NT2/D1 (cell line): ENCODE measurements at regions not wholly inside any gene's neighbourhood (a gene's known extent, or its start where the extent isn't known, plus 50 kb on each side); places are given as distances from the start of the nearest gene placed in this dataset.

Experiments used
- DNase-seq: peaks from one replicate; pipeline ENCODE4 v3.0.0-alpha.2; 2011; ENCODE audit warnings: low read depth, low spot score
- H3K27me3 ChIP-seq: 2 replicates; pipeline ENCODE4 v1.6.0; 2011; ENCODE audit warnings: mild to moderate bottlenecking; ENCODE audit not compliant: insufficient read length, insufficient read depth
- H3K36me3 ChIP-seq: 2 replicates; pipeline ENCODE4 v1.6.1; 2011; ENCODE audit warnings: mild to moderate bottlenecking, low read length, mixed read lengths; ENCODE audit not compliant: insufficient read depth, insufficient read length
- H3K4me1 ChIP-seq: 2 replicates; pipeline ENCODE4 v1.5.1; 2011; ENCODE audit not compliant: insufficient read depth, insufficient read length
- H3K4me3 ChIP-seq: 2 replicates; pipeline ENCODE4 v1.5.1; 2011; ENCODE audit warnings: low read depth; ENCODE audit not compliant: insufficient read length
- H3K9ac ChIP-seq: 2 replicates; pipeline ENCODE4 v1.6.0; 2011; ENCODE audit warnings: low read depth; ENCODE audit not compliant: insufficient read length
- H3K9me3 ChIP-seq: 2 replicates; pipeline ENCODE4 v1.5.1; 2011; ENCODE audit warnings: mild to moderate bottlenecking, low read length; ENCODE audit not compliant: insufficient read depth
- SUZ12 ChIP-seq: IDR thresholded peaks from 2 replicates; pipeline ENCODE4 v1.6.1; 2011; ENCODE audit not compliant: insufficient read length, insufficient read depth; ENCODE audit errors: extremely low read depth
- YY1 ChIP-seq: IDR thresholded peaks from 2 replicates; pipeline ENCODE4 v1.6.1; 2011; ENCODE audit not compliant: insufficient read length, insufficient read depth
- ZNF274 ChIP-seq: IDR thresholded peaks from 2 replicates; pipeline ENCODE4 v1.6.1; 2011; ENCODE audit warnings: mild to moderate bottlenecking, low read depth, low read length

DNA sequence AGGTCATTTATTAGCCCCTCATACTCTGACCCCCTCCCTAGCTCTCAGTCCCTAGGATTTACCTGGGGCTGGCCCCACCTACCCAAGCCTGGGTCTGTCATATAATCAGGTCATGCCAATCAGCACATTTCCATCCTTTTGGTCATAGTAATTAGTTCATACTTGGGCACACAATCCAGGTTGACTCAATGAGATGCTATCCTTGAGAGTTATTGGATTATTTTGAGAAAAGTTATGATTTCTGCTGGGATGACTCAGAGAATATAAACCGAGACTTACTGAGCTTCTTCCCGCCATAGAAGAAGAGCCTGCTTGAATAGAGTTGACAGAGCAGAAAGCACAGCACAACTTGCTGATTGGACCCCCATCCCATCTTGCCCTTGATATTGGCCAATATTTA lies 331.5 kb downstream of the CBLN1 start:
- Histone ChIP-seq H3K4me1 (no peaks in the 10 kb centered on the region), H3K4me3 (no peak overlapping the region), H3K9me3 (peaks cover 6% of the 10 kb centered on the region; the same call in 1 of the 2 replicates), H3K36me3 (no peaks in the 10 kb centered on the region), H3K9ac (no peak overlapping the region), H3K27me3 (peaks cover 3% of the 10 kb centered on the region)
- no peak for TF ChIP-seq SUZ12
- no peak for DNase-seq

DNA sequence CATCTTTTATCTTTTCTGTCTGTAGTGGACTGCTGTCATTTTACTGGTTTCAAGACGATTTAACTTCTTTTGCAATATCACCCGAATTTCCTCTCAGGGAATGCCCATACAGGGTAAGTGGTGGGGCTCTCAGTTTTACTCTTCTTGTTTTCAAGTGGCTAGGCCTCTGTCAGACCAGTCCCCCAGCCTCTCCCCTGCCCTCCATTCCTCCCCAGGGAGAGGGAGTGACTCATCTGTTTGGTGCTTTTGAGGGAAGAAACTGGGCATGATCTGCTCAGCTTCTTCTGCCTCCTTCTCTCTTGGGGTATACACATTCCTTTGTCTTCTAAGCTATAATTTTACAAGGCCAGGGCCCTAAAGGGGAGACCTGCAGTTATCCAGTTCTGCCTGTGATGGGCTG lies 332.0 kb downstream of the CBLN1 start:
- peaks cover 3% of the 10 kb centered on the region for H3K27me3 ChIP-seq
- H3K9ac ChIP-seq, result no peak overlapping the region
- peaks cover 6% of the 10 kb centered on the region; the same call in 1 of the 2 replicates for H3K9me3 ChIP-seq
- H3K36me3 ChIP-seq, result no peaks in the 10 kb centered on the region
- H3K4me3 ChIP-seq, result no peak overlapping the region
- DNase-seq, result no peak
- H3K4me1 ChIP-seq, result no peaks in the 10 kb centered on the region
- no peak for TF ChIP-seq YY1

DNA sequence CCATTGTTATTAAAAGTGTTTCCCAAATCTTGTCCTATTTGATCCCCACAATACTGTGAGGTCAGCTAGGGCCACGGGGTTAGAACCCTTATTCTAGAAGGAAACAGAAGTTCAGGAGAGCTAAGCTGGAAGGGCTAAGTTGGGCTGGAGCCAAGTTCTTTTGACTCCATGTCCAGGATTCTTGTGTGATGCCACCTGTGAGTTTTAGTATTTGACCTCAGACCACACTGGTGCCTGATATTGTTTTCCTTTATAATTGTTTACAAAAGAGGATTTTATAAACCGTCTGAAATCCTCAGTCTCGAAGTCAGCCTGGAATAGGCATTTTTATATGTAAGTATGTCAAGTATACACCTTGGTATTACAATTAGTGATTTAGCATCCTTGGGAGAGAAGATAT lies 332.7 kb downstream of the CBLN1 start:
- peaks cover 3% of the 10 kb centered on the region for H3K27me3 ChIP-seq
- DNase-seq, result no peak
- H3K4me3 ChIP-seq, result no peak overlapping the region
- H3K9ac ChIP-seq, result no peak overlapping the region
- H3K36me3 ChIP-seq, result no peaks in the 10 kb centered on the region
- H3K9me3 ChIP-seq, result peaks cover 6% of the 10 kb centered on the region; the same call in 1 of the 2 replicates
- TF ChIP-seq YY1 (no peak), ZNF274 (no peak), SUZ12 (no peak)
- H3K4me1 ChIP-seq, result no peaks in the 10 kb centered on the region

DNA sequence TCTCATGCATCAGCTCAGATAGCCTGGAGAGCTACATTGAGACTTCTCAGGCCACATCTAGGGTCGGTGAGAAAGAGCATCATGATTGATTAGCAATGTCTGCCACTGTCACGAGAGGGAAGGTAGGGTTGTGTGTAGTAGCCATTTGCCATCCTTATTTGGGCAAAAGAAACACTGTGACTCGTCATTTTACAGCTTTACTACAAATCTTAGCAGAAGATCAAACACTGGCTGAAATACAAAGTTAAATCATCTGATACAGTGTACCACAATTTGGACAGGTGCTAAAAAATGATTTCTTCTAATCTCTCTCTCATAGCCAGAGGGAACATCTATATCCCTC lies 334.3 kb downstream of the CBLN1 start:
- Histone ChIP-seq H3K9me3 (peaks cover 6% of the 10 kb centered on the region; the same call in 1 of the 2 replicates), H3K36me3 (no peaks in the 10 kb centered on the region), H3K27me3 (peaks cover 3% of the 10 kb centered on the region), H3K4me1 (no peaks in the 10 kb centered on the region), H3K9ac (no peak overlapping the region), H3K4me3 (no peak overlapping the region)
- no peak for DNase-seq
- TF ChIP-seq ZNF274 (no peak), SUZ12 (no peak), YY1 (no peak)

DNA sequence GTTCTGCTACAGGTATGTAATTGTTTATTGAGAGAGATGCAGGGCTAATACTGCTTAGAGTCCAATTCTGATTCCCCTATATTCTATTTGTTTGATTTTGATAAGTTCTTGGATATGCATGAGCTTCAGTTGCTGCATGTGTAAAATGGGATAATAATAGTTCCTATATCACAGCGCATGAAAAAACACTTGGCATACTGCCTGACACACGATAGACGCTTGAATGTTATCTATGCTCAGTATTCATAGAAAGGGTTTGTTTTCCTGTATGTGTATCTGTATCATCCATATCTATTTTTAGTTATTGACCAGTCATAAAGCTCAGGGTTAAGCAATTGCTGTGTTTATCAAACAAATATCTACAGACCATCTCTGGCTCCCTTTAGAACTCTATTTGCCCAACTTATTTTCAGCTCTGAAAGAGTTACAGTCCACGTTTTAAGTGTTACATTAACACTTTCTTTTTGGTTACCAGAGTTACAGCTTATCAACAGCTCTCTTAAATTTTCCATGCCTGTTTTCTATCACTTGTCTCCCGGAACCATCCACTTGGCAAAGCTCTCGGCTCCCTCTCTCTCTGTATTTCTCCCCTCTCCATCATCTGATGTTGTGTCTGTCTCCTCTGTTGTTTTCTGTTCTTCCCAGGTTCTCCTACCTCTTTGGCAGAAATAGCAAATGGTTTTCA lies 334.8 kb downstream of the CBLN1 start:
- H3K27me3 ChIP-seq, result peaks cover 3% of the 10 kb centered on the region
- no peaks in the 10 kb centered on the region for H3K36me3 ChIP-seq
- peaks cover 6% of the 10 kb centered on the region; the same call in 1 of the 2 replicates for H3K9me3 ChIP-seq
- H3K9ac ChIP-seq, result no peak overlapping the region
- DNase-seq, result no peak
- no peaks in the 10 kb centered on the region for H3K4me1 ChIP-seq
- no peak for TF ChIP-seq ZNF274
- no peak for TF ChIP-seq SUZ12
- TF ChIP-seq YY1, result no peak
- no peak overlapping the region for H3K4me3 ChIP-seq

DNA sequence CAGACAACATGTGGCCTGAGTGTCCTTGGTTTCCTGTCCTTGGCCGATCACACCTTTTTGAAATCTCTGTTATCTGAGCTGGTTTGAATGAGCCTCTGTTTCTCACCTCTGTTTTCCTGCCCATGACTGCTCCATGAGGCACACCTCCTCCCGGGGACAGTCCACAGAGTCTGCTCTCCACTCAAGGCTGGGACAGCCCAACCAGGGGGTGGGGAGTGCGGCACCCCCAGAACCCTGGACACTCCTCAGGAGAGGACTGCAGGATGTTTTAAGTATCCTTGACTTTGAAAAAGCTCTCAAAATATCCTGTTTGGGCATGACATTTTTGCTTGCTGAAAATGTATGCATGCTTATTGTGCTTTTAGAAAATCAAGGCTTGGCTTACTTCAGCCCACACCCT lies 333.0 kb upstream of the N4BP1 start:
- no peak overlapping the region for H3K9ac ChIP-seq
- TF ChIP-seq SUZ12 (no peak), YY1 (no peak), ZNF274 (no peak)
- H3K4me1 ChIP-seq, result no peaks in the 10 kb centered on the region
- no peak for DNase-seq
- H3K9me3 ChIP-seq, result no peaks in the 10 kb centered on the region
- no peak overlapping the region for H3K4me3 ChIP-seq
- H3K36me3 ChIP-seq, result no peaks in the 10 kb centered on the region
- peaks cover 3% of the 10 kb centered on the region for H3K27me3 ChIP-seq

DNA sequence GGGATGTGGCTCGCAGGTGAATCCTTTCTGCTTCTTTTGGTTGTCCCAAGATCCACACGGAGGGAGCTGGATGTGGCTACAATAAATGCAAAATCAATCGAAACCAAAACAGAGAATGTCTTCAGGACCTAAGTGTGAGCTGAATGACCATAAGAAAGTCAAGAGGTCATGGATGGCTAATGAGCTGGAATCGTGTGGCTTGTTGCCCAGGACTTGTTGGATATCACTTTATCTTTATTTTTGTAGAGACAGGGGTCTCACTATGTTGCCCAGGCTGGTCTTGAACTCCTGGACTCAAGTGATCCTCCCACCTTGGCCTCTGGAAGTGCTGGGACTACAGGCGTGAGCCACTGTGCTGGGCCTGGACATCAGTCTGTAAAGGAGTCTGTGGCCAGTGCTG lies 326.8 kb upstream of the N4BP1 start:
- Histone ChIP-seq H3K9me3 (peaks cover 9% of the 10 kb centered on the region; the same call in 1 of the 2 replicates), H3K4me1 (no peaks in the 10 kb centered on the region), H3K4me3 (no peak overlapping the region), H3K9ac (no peak overlapping the region), H3K36me3 (no peaks in the 10 kb centered on the region), H3K27me3 (no peaks in the 10 kb centered on the region)
- TF ChIP-seq ZNF274, result no peak
- no peak for TF ChIP-seq SUZ12
- no peak for TF ChIP-seq YY1
- no peak for DNase-seq
